OCI-LY3 (cell line): ENCODE measurements at regions not wholly inside any gene's neighbourhood (a gene's known extent, or its start where the extent isn't known, plus 50 kb on each side); places are given as distances from the start of the nearest gene placed in this dataset.

ENCODE experiments used
- CTCF ChIP-seq: fragments of 200-600, 300-600 bp; sonication (generic); IDR thresholded peaks from 2 replicates; pipeline ENCODE4 v1.5.1; 2014; ENCODE audit warnings: antibody characterized with exemption, low read length, low read depth
- EZH2phosphoT487 ChIP-seq: fragments of 200-600 bp; shearing (Covaris generic); IDR thresholded peaks from 2 replicates; pipeline ENCODE4 v1.6.1; 2018; ENCODE audit warnings: antibody characterized with exemption, mixed run types, low read depth

DNA sequence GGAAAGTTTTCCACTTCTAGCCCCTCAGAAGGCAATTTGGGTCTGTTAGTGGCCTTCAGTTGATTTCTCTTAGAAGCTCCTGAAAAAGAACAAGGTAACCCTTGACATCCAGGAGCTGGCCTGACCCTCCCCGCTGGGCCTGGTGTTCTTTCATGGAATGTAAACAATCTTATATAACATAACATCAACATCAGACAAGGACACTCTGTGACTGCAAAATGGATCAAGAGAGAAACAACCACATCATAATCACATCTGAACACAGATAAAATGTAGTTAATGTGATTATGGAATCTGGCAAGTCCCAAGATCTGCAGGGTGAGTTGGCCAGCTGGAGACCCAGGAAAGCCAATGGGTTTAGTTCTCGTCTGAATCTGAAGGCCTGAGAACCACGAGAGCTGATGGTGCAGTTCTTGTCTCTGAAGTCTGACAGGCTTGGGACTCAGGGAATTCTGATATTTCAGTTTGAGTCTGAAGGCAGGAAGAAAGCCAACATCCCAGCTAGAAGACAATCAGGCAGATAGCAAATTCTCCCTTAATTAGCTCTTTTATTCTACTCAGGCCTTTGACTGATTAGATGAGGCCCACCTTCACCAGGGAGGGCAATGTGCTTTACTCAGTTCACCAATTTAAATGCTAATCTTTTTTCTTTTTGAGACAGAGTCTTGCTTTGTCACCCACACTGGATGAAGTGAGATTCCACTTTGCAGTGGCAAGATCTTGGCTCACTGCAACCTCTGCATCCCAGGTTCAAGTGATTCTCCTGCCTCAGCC lies 91.4 kb upstream of the NAMPT start:
- TF ChIP-seq CTCF = no peak
- no peak for TF ChIP-seq EZH2phosphoT487
